ENCODE measurements at regions not wholly inside any gene's neighbourhood (a gene's known extent, or its start where the extent isn't known, plus 50 kb on each side); places are given as distances from the start of the nearest gene placed in this dataset.

- DNase-seq (ENCODE audit: low read depth): peak; percentile 40
Measured at GRCh38 chr12:88946372-88946997, 366.2 kb upstream of the KITLG start.

GRCh38 chr12:88945051-88945732 is 364.9 kb upstream of the KITLG start:
- DNase-seq (ENCODE audit: low read depth): no peak

GRCh38 chr12:88944397-88944796 is 364.1 kb upstream of the KITLG start:
- peak; percentile 52 for DNase-seq (ENCODE audit: low read depth)

- DNase-seq (ENCODE audit: low read depth): no peak
Measured at GRCh38 chr12:88940854-88941253, 360.6 kb upstream of the KITLG start.

- no peak for DNase-seq (ENCODE audit: low read depth)
Measured at GRCh38 chr12:88935856-88936255, 355.6 kb upstream of the KITLG start.

- DNase-seq (ENCODE audit: low read depth): peak; percentile 45
Measured at GRCh38 chr12:88934163-88934747, 354.0 kb upstream of the KITLG start.

GRCh38 chr12:88932457-88932856 is 352.2 kb upstream of the KITLG start:
- no peak for DNase-seq (ENCODE audit: low read depth)

GRCh38 chr12:88931598-88931997 is 351.3 kb upstream of the KITLG start:
- DNase-seq (ENCODE audit: low read depth): no peak

GRCh38 chr12:88925454-88925853 is 345.2 kb upstream of the KITLG start:
- no peak for DNase-seq (ENCODE audit: low read depth)

- no peak for DNase-seq (ENCODE audit: low read depth)
Measured at GRCh38 chr12:88924162-88924561, 343.9 kb upstream of the KITLG start.

- no peak for DNase-seq (ENCODE audit: low read depth)
Measured at GRCh38 chr12:88923631-88924030, 343.4 kb upstream of the KITLG start.

GRCh38 chr12:88922816-88923215 is 342.5 kb upstream of the KITLG start:
- DNase-seq (ENCODE audit: low read depth): no peak

- DNase-seq (ENCODE audit: low read depth): no peak
Measured at GRCh38 chr12:88921890-88922532, 341.7 kb upstream of the KITLG start.

GRCh38 chr12:88921434-88921833 is 341.2 kb upstream of the KITLG start:
- no peak for DNase-seq (ENCODE audit: low read depth)

- no peak for DNase-seq (ENCODE audit: low read depth)
Measured at GRCh38 chr12:88918161-88918560, 337.9 kb upstream of the KITLG start.

GRCh38 chr12:88914967-88915366 is 334.7 kb upstream of the KITLG start:
- no peak for DNase-seq (ENCODE audit: low read depth)

- no peak for DNase-seq (ENCODE audit: low read depth)
Measured at GRCh38 chr12:88909510-88909909, 329.2 kb upstream of the KITLG start.

- DNase-seq (ENCODE audit: low read depth): no peak
Measured at GRCh38 chr12:88908345-88908744, 328.1 kb upstream of the KITLG start.

- no peak for DNase-seq (ENCODE audit: low read depth)
Measured at GRCh38 chr12:88904705-88905104, 324.4 kb upstream of the KITLG start.

- no peak for DNase-seq (ENCODE audit: low read depth)
Measured at GRCh38 chr12:88903333-88903732, 323.1 kb upstream of the KITLG start.

GRCh38 chr12:88897723-88898122 is 317.5 kb upstream of the KITLG start:
- no peak for DNase-seq (ENCODE audit: low read depth)

GRCh38 chr12:88896958-88897357 is 316.7 kb upstream of the KITLG start:
- DNase-seq (ENCODE audit: low read depth): no peak

GRCh38 chr12:88895634-88896033 is 315.4 kb upstream of the KITLG start:
- no peak for DNase-seq (ENCODE audit: low read depth)

Measured in Daoy (cell line).